Astrocyte (in vitro differentiated cells and primary cell): ENCODE measurements at regions not wholly inside any gene's neighbourhood (a gene's known extent, or its start where the extent isn't known, plus 50 kb on each side); places are given as distances from the start of the nearest gene placed in this dataset.

Source experiments
- DNase-seq: peaks from one replicate; pipeline ENCODE4 v3.0.0-alpha.2; 2010; ENCODE audit warnings: low read depth
- FAIRE-seq: peaks from 2 replicates; lab custom pipeline; 2011; peaks lifted over from hg19 to GRCh38; lab: Jason Lieb, UNC
- H2AFZ ChIP-seq: 2 replicates; pipeline ENCODE4 v1.6.0; 2012; ENCODE audit warnings: low read depth, low read length, inconsistent platforms
- H3K27ac ChIP-seq: 2 replicates; pipeline ENCODE4 v1.5.1; 2011; ENCODE audit warnings: low read depth, low read length, inconsistent platforms
- H3K27me3 ChIP-seq: 2 replicates; pipeline ENCODE4 v1.6.0; 2011; ENCODE audit warnings: low read length, inconsistent platforms; ENCODE audit not compliant: insufficient read depth
- H3K36me3 ChIP-seq: 2 replicates; pipeline ENCODE4 v1.5.1; 2011; ENCODE audit warnings: low read length, inconsistent platforms; ENCODE audit not compliant: insufficient read depth
- H3K4me1 ChIP-seq: 2 replicates; pipeline ENCODE4 v1.5.1; 2011; ENCODE audit warnings: low read length, inconsistent platforms; ENCODE audit not compliant: insufficient read depth
- H3K4me2 ChIP-seq: 2 replicates; pipeline ENCODE4 v1.6.0; 2012; ENCODE audit warnings: low read length, inconsistent platforms
- H3K4me3 ChIP-seq: 2 replicates; pipeline ENCODE4 v1.5.1; 2011; ENCODE audit warnings: low read depth, mild to moderate bottlenecking, low read length, inconsistent platforms; ENCODE audit not compliant: insufficient read depth
- H3K79me2 ChIP-seq: 2 replicates; pipeline ENCODE4 v1.6.0; 2012; ENCODE audit warnings: mild to moderate bottlenecking, low read length, inconsistent platforms; ENCODE audit not compliant: insufficient read depth
- H3K9ac ChIP-seq: 2 replicates; pipeline ENCODE4 v1.6.0; 2012; ENCODE audit warnings: mild to moderate bottlenecking, low read length, inconsistent platforms
- H3K9me3 ChIP-seq: 2 replicates; pipeline ENCODE4 v1.5.1; 2012; ENCODE audit warnings: low read depth, mild to moderate bottlenecking, low read length, inconsistent platforms; ENCODE audit not compliant: insufficient read depth
- H4K20me1 ChIP-seq: 2 replicates; pipeline ENCODE4 v1.6.0; 2012; ENCODE audit warnings: low read length, inconsistent platforms; ENCODE audit not compliant: insufficient read depth
- H3K27ac Mint-ChIP-seq: one replicate; pipeline ENCODE4 v1.8.0; 2021; ENCODE audit warnings: mild to moderate bottlenecking, mixed read lengths; ENCODE audit not compliant: unreplicated experiment
- H3K27me3 Mint-ChIP-seq: one replicate; pipeline ENCODE4 v1.8.0; 2021; ENCODE audit warnings: low read depth, mixed read lengths; ENCODE audit not compliant: unreplicated experiment
- H3K36me3 Mint-ChIP-seq: one replicate; pipeline ENCODE4 v1.8.0; 2021; ENCODE audit warnings: low read depth, mixed read lengths; ENCODE audit not compliant: unreplicated experiment
- H3K4me1 Mint-ChIP-seq: one replicate; pipeline ENCODE4 v1.8.0; 2021; ENCODE audit warnings: low read depth, mixed read lengths; ENCODE audit not compliant: unreplicated experiment
- H3K4me3 Mint-ChIP-seq: one replicate; pipeline ENCODE4 v1.8.0; 2021; ENCODE audit warnings: mild to moderate bottlenecking, moderate library complexity, mixed read lengths; ENCODE audit not compliant: unreplicated experiment
- H3K9me3 Mint-ChIP-seq: one replicate; pipeline ENCODE4 v1.8.0; 2021; ENCODE audit warnings: mild to moderate bottlenecking, mixed read lengths; ENCODE audit not compliant: unreplicated experiment
- CTCF ChIP-seq: IDR thresholded peaks from 2 replicates; pipeline ENCODE4 v1.5.1; 2011; ENCODE audit warnings: low read depth, mild to moderate bottlenecking, inconsistent platforms, low read length, moderate library complexity; ENCODE audit not compliant: insufficient read depth
- EZH2 ChIP-seq: IDR thresholded peaks from 2 replicates; pipeline ENCODE4 v1.6.1; 2012; ENCODE audit warnings: mild to moderate bottlenecking, low read length, inconsistent platforms; ENCODE audit not compliant: insufficient read depth

- Histone ChIP-seq H3K27me3 (no peaks in the 10 kb centered on the region), H2AFZ (no peak overlapping the region), H3K79me2 (no peaks in the 10 kb centered on the region), H3K36me3 (no peaks in the 10 kb centered on the region), H3K27ac (no peak overlapping the region), H3K4me2 (no peak overlapping the region), H3K4me3 (no peak overlapping the region), H3K9me3 (no peaks in the 10 kb centered on the region), H3K9ac (no peak overlapping the region), H3K4me1 (no peaks in the 10 kb centered on the region), H4K20me1 (no peaks in the 10 kb centered on the region)
- FAIRE-seq (peak; percentile 34), DNase-seq (no peak)
- TF ChIP-seq EZH2 (no peak), CTCF (peak; percentile 43)
- Mint-ChIP-seq H3K36me3 (peaks cover 4% of the 10 kb centered on the region), H3K27ac (no peak overlapping the region), H3K4me3 (no peak overlapping the region), H3K27me3 (peaks cover 8% of the 10 kb centered on the region), H3K9me3 (peaks cover 3% of the 10 kb centered on the region), H3K4me1 (peaks cover 6% of the 10 kb centered on the region)
Observed at GRCh38 chr15:89034305-89034704, 54.0 kb upstream of the ABHD2 start.

- no peaks in the 10 kb centered on the region for H3K27me3 ChIP-seq
- H3K27ac Mint-ChIP-seq = no peak overlapping the region
Observed at GRCh38 chr15:89035150-89035549, 53.1 kb upstream of the ABHD2 start.

More at GRCh38 chr15:89035150-89035549, 53.1 kb upstream of the ABHD2 start:
- Mint-ChIP-seq H3K4me3 (no peak overlapping the region), H3K9me3 (peaks cover 3% of the 10 kb centered on the region), H3K27me3 (peaks cover 8% of the 10 kb centered on the region), H3K36me3 (peaks cover 4% of the 10 kb centered on the region), H3K4me1 (peaks cover 6% of the 10 kb centered on the region)
- Histone ChIP-seq H3K4me3 (no peak overlapping the region), H3K36me3 (no peaks in the 10 kb centered on the region), H3K79me2 (no peaks in the 10 kb centered on the region), H4K20me1 (no peaks in the 10 kb centered on the region), H2AFZ (no peak overlapping the region), H3K4me1 (no peaks in the 10 kb centered on the region), H3K9me3 (no peaks in the 10 kb centered on the region), H3K27ac (no peak overlapping the region), H3K4me2 (no peak overlapping the region), H3K9ac (no peak overlapping the region)
- TF ChIP-seq CTCF = no peak
- DNase-seq (no peak), FAIRE-seq (no peak)
